AG04449 (cell line): ENCODE measurements at regions not wholly inside any gene's neighbourhood (a gene's known extent, or its start where the extent isn't known, plus 50 kb on each side); places are given as distances from the start of the nearest gene placed in this dataset.

Experiments used
- CTCF ChIA-PET: fragments of 350-600 bp; formaldehyde crosslinking; extraction: SDS; loops from one replicate; lab custom pipeline; 2021; ENCODE audit warnings: antibody characterized with exemption; lab: Yijun Ruan, JAX
- POLR2A ChIA-PET: fragments of 400-600, 350-600 bp; formaldehyde crosslinking; extraction: SDS; loops from one replicate; lab custom pipeline; 2020; ENCODE audit warnings: antibody characterized with exemption, inconsistent platforms; lab: Yijun Ruan, JAX
- DNase-seq: peaks from one replicate; pipeline ENCODE4 v3.0.0-alpha.2; 2010; ENCODE audit warnings: low read depth, low spot score
- H3K4me3 ChIP-seq: 2 replicates; pipeline ENCODE4 v1.5.1; 2011; ENCODE audit warnings: low read depth, mild to moderate bottlenecking, control low read depth, low read length
- TF ChIP-seq, protein P1 (sequence below): IDR thresholded peaks from one replicate; pipeline ENCODE4 v1.5.1; 2011; ENCODE audit warnings: mild to moderate bottlenecking, moderate library complexity, low read length, control low read depth, inconsistent platforms; ENCODE audit not compliant: insufficient read depth; ENCODE audit errors: missing control alignments

DNA sequence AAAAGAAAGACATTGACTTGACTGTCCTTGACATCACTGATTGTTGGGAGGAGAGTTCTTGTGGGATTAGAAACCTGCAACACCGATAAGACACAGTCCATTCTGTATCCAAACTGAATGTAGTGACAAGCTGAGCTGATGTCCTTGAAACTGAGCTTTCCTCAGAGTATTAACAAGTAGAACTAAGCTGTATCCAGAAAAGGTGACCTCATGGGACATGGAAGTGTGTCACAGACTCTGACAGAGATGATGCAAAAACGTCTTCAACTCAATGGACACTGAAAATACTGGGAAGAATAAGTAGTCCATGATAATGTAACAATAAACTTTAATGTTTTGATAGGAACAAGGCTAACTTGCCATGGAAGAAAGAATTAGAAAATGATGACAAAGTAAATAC lies 690.1 kb downstream of the CDH18 start:
- H3K4me3 ChIP-seq = no peak overlapping the region
- POLR2A ChIA-PET = no interaction called here
- TF ChIP-seq, protein P1, sequence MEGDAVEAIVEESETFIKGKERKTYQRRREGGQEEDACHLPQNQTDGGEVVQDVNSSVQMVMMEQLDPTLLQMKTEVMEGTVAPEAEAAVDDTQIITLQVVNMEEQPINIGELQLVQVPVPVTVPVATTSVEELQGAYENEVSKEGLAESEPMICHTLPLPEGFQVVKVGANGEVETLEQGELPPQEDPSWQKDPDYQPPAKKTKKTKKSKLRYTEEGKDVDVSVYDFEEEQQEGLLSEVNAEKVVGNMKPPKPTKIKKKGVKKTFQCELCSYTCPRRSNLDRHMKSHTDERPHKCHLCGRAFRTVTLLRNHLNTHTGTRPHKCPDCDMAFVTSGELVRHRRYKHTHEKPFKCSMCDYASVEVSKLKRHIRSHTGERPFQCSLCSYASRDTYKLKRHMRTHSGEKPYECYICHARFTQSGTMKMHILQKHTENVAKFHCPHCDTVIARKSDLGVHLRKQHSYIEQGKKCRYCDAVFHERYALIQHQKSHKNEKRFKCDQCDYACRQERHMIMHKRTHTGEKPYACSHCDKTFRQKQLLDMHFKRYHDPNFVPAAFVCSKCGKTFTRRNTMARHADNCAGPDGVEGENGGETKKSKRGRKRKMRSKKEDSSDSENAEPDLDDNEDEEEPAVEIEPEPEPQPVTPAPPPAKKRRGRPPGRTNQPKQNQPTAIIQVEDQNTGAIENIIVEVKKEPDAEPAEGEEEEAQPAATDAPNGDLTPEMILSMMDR = no peak
- CTCF ChIA-PET = no interaction called here
- DNase-seq = no peak

DNA sequence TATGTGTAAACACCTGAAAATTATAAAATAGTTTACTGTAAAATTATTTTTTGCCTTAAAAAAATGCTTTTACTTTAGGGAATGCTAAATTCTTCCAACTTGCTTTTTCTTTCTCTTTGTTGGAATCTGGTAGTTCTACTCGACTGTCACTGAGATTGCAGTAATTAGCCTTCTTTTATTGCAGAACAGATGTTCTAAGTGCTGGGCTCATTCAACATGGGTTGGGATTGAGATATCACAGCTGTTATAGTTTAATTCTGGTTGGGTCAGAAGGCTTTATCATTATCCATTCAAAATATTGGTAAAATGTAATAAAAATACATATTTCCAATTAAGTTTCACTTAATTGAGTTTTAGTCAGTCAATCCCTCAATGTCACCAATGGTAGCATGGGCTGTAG lies 686.7 kb downstream of the CDH18 start:
- no peak overlapping the region for H3K4me3 ChIP-seq
- ChIA-PET CTCF (no interaction called here), POLR2A (no interaction called here)
- no peak for DNase-seq
- TF ChIP-seq, protein P1 = no peak

DNA sequence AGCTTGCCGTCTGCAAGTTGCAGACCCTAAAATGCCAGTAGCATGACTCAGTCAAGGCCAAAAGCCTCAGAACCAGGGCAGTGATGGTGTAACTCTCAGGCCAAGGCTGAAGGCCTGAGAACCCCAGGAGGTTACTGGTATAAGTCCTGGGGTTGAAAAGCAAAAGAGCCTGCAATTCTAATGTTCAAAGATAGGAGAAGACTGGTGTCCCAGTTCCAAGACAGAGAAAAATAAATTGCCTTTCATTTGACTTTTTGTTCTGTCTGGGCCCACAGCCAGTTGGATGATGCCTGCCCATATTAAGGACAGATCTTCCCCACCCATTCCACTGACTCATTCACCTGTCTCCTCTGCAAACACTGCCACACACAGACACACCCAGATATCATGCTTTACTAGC lies 673.2 kb downstream of the CDH18 start:
- CTCF ChIA-PET = no interaction called here
- no peak overlapping the region for H3K4me3 ChIP-seq
- POLR2A ChIA-PET = no interaction called here
- TF ChIP-seq, protein P1 = no peak
- DNase-seq = no peak

DNA sequence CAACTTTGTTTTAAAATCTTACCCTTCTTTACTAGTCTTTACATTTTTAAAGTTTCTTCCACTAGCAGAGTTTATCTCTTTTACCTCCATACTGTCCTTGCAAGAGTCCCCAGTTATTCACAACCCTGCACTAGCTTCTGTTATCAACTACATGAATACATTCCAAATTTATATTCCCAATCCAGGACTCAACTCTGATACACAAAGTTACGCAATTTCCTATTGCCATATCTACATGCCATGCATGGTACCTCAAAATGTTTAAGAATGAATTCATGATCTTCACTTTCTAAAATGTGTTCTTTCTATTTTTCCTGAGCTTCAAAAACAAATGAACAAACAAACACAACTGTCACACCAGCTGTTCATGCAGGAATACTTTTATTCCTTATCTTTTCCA lies 668.7 kb downstream of the CDH18 start:
- POLR2A ChIA-PET = no interaction called here
- CTCF ChIA-PET = no interaction called here
- no peak overlapping the region for H3K4me3 ChIP-seq
- no peak for DNase-seq
- TF ChIP-seq, protein P1 = no peak

DNA sequence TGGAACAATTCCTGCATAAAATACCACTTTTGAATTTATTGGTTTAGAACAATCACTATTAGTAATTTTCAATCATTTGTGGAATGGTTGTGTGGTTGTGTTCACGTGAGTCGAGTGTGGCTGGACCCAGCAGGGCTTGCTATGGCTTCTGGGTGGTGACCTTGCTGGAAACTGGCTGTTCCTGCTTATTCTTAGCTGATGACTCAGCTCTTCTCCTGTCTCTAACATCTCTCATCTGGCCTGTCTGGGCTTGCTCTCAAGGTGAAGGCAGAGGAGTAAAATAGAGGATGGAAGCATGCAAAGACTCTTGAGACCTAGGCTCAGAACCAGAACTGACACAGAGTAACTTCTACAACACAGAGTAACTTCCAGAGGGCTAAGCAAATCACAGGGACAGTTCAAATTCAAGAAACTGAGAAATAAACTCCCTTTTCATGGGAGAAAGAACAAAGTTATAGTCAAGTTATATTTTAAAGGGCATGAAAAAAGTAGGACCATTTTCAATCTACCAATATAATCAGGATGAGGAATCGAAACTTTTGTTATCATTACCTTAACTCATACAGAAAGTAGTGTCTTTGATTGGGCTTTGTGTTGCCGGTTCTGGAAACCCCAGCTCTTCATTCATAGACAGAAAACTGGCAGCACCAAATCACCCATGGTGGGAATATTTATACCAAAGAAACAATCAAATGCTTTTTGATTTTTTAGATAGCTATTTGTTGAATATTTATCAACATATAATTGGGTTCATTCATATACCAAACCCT lies 665.1 kb downstream of the CDH18 start:
- DNase-seq = no peak
- ChIA-PET POLR2A (no interaction called here), CTCF (no interaction called here)
- H3K4me3 ChIP-seq = no peak overlapping the region
- TF ChIP-seq, protein P1 = no peak

DNA sequence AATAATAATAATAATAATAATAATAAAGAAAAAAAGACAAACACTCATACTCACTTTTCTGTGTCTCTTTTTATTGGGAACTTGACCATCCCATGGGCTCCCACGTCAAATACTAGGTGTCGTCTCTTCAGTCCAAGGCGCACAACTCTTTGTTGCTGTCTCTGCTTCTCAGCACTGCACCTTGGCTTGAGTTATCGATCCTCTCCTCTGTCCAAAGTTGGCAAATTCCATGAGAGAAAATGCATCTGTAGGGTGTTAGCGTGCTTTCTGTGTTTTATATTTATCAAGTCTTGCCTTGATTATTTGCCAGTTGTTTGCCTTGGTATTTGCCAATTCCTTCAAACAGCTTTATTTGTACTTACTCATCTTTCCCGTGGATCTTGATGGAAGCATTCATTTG lies 653.7 kb downstream of the CDH18 start:
- CTCF ChIA-PET = no interaction called here

More for the DNA sequence above, 653.7 kb downstream of the CDH18 start:
- TF ChIP-seq, protein P1 = no peak
- no peak for DNase-seq
- POLR2A ChIA-PET = no interaction called here
- H3K4me3 ChIP-seq = no peak overlapping the region
